ENCODE measurements at regions not wholly inside any gene's neighbourhood (a gene's known extent, or its start where the extent isn't known, plus 50 kb on each side); places are given as distances from the start of the nearest gene placed in this dataset.

- H3K4me3 ChIP-seq (ENCODE audit: low read length, poor library complexity, severe bottlenecking), result no peak overlapping the region
- no peaks in the 10 kb centered on the region for H3F3A ChIP-seq (ENCODE audit: low read depth)
- H3K36me3 ChIP-seq (ENCODE audit: insufficient read depth, low read length), result no peaks in the 10 kb centered on the region
- H3K27me3 ChIP-seq (ENCODE audit: insufficient read depth, low read length, poor library complexity, severe bottlenecking), result no peaks in the 10 kb centered on the region
- no peaks in the 10 kb centered on the region for H3K9me2 ChIP-seq (replicated peaks; ENCODE audit: low read depth, low read length)
- H3K79me2 ChIP-seq (ENCODE audit: insufficient read depth, low read length), result no peaks in the 10 kb centered on the region
- no peaks in the 10 kb centered on the region for H3K4me1 ChIP-seq (ENCODE audit: insufficient read depth, low read length, poor library complexity, severe bottlenecking)
- no peak overlapping the region for H2AFZ ChIP-seq (ENCODE audit: low read length)
- no peak overlapping the region for H3K4me2 ChIP-seq (ENCODE audit: low read depth, low read length, poor library complexity, severe bottlenecking)
- H3K9me3 ChIP-seq (ENCODE audit: insufficient read depth, low read depth, low read length), result no peaks in the 10 kb centered on the region
- H4K20me1 ChIP-seq (ENCODE audit: insufficient read depth, low read length, poor library complexity, severe bottlenecking), result no peaks in the 10 kb centered on the region
- TF ChIP-seq CTCF (conservative IDR thresholded peaks at IDR 0.05; ENCODE audit: low read length) (no peak), EZH2phosphoT487 (IDR thresholded peaks at IDR 0.05; ENCODE audit: borderline replicate concordance) (no peak)
- no peak overlapping the region for H3K9ac ChIP-seq (ENCODE audit: low read depth, low read length, poor library complexity, severe bottlenecking)
These were observed 160.9 kb downstream of the MZT1 start for GRCh38 chr13:72566526-72566925.

- Histone ChIP-seq H2AFZ (ENCODE audit: low read length) (no peak overlapping the region), H3K79me2 (ENCODE audit: insufficient read depth, low read length) (no peaks in the 10 kb centered on the region), H3K9me3 (ENCODE audit: insufficient read depth, low read depth, low read length) (no peaks in the 10 kb centered on the region), H3K9me2 (replicated peaks; ENCODE audit: low read depth, low read length) (no peaks in the 10 kb centered on the region), H4K20me1 (ENCODE audit: insufficient read depth, low read length, poor library complexity, severe bottlenecking) (no peaks in the 10 kb centered on the region), H3K36me3 (ENCODE audit: insufficient read depth, low read length) (no peaks in the 10 kb centered on the region), H3F3A (ENCODE audit: low read depth) (no peaks in the 10 kb centered on the region), H3K9ac (ENCODE audit: low read depth, low read length, poor library complexity, severe bottlenecking) (no peak overlapping the region), H3K4me1 (ENCODE audit: insufficient read depth, low read length, poor library complexity, severe bottlenecking) (no peaks in the 10 kb centered on the region), H3K27me3 (ENCODE audit: insufficient read depth, low read length, poor library complexity, severe bottlenecking) (no peaks in the 10 kb centered on the region), H3K4me2 (ENCODE audit: low read depth, low read length, poor library complexity, severe bottlenecking) (no peak overlapping the region), H3K4me3 (ENCODE audit: low read length, poor library complexity, severe bottlenecking) (no peak overlapping the region)
- TF ChIP-seq EZH2phosphoT487 (IDR thresholded peaks at IDR 0.05; ENCODE audit: borderline replicate concordance) (no peak), CTCF (conservative IDR thresholded peaks at IDR 0.05; ENCODE audit: low read length) (peak; percentile 78)
These were observed 161.5 kb downstream of the MZT1 start for GRCh38 chr13:72565893-72566292.

- Histone ChIP-seq H3K9ac (ENCODE audit: low read depth, low read length, poor library complexity, severe bottlenecking) (no peak overlapping the region), H3K4me3 (ENCODE audit: low read length, poor library complexity, severe bottlenecking) (no peak overlapping the region), H3K9me2 (replicated peaks; ENCODE audit: low read depth, low read length) (no peaks in the 10 kb centered on the region), H3F3A (ENCODE audit: low read depth) (no peaks in the 10 kb centered on the region), H2AFZ (ENCODE audit: low read length) (no peak overlapping the region), H3K4me2 (ENCODE audit: low read depth, low read length, poor library complexity, severe bottlenecking) (no peak overlapping the region), H3K27me3 (ENCODE audit: insufficient read depth, low read length, poor library complexity, severe bottlenecking) (no peaks in the 10 kb centered on the region), H4K20me1 (ENCODE audit: insufficient read depth, low read length, poor library complexity, severe bottlenecking) (no peaks in the 10 kb centered on the region), H3K79me2 (ENCODE audit: insufficient read depth, low read length) (no peaks in the 10 kb centered on the region), H3K9me3 (ENCODE audit: insufficient read depth, low read depth, low read length) (no peaks in the 10 kb centered on the region), H3K4me1 (ENCODE audit: insufficient read depth, low read length, poor library complexity, severe bottlenecking) (no peaks in the 10 kb centered on the region), H3K36me3 (ENCODE audit: insufficient read depth, low read length) (no peaks in the 10 kb centered on the region)
- no peak for TF ChIP-seq EZH2phosphoT487 (IDR thresholded peaks at IDR 0.05; ENCODE audit: borderline replicate concordance)
- TF ChIP-seq CTCF (conservative IDR thresholded peaks at IDR 0.05; ENCODE audit: low read length), result no peak
These were observed 164.7 kb downstream of the MZT1 start for GRCh38 chr13:72562686-72563085.

Measured in Loucy (cell line).